HG02852 (cell line): ENCODE measurements at regions not wholly inside any gene's neighbourhood (a gene's known extent, or its start where the extent isn't known, plus 50 kb on each side); places are given as distances from the start of the nearest gene placed in this dataset.

ENCODE experiments used
- ATAC-seq: cut with Tn5 transposase; IDR thresholded peaks from one replicate; pipeline ENCODE4 v1.9.1; 2021; ENCODE audit warnings: mild to moderate bottlenecking, moderate library complexity; ENCODE audit not compliant: unreplicated experiment

- peak; percentile 60 for ATAC-seq
Measured at GRCh38 chr4:81965911-81966310, 407.9 kb downstream of the HNRNPD start.

- peak; percentile 28 for ATAC-seq
Measured at GRCh38 chr4:81965454-81965853, 408.3 kb downstream of the HNRNPD start.

DNA sequence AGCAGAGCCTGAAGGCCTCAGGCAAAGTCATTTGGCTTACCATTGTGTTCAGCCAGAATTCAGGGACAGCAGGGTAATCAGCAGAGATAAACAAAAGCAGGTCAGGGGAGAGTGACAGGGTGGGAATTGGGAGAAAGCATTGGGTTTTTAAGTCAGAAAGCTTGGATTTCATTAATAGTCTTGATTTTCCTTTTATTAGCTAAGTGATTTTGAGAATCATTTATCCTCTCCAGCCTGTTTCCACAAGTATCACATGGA is 410.1 kb downstream of the HNRNPD start:
- ATAC-seq, result no peak

DNA sequence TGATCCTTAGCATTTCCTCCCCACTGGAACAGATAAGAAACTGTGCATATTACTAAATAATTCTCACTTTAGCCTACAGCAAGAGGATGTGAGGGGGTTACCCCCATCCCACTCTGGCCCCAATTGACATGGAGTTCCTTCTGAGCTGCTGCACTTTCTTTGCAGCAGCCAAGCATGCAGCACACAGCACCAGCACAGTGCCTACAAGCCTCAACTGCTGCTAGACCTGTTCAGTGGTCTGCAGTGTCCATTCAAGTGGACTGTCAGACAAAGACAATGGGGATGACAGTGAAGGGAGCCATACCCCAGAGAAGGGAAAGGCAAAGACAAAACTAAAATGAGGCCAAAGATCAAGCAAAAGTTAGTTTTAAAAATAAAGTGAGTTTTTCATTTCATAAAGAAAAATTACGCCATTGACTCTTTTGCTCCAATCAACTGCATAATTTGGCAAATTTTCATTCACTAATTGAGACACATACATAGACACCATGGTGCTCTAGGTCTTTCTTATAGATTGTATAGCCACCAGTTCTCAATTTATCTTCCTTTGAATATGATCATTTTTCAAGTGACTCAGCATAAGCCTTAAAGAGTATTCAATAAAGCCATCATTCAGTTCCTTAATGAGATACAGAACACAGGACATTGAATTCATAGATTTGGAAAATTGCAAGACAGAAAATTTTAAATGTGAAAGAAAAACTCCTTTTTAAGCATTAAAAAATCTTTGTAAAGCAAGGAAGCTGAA is 410.6 kb downstream of the HNRNPD start:
- ATAC-seq, result no peak

GRCh38 chr4:81960961-81961360 is 412.8 kb downstream of the HNRNPD start:
- ATAC-seq, result no peak

DNA sequence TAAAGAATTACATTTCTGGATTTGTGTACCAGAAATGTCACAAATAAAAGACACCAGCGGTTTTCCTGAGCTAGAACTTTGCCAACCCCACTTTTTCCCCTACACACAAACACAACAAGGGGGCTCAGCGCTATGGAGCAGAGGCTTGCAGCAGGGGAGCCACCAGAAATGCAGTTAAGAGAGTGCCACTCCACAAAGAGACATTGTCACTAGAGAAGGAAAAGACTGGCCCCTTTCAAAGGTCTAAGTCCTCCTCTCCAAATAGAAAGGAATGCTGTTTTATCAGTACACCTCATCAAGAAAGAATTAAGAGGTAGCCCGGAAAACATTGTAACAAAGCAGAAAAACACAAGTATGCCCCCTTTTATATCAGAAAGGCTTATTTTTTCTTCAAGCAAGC is 419.5 kb downstream of the HNRNPD start:
- no peak for ATAC-seq

- no peak for ATAC-seq
Measured at GRCh38 chr4:81951891-81952455, 421.8 kb downstream of the HNRNPD start.

DNA sequence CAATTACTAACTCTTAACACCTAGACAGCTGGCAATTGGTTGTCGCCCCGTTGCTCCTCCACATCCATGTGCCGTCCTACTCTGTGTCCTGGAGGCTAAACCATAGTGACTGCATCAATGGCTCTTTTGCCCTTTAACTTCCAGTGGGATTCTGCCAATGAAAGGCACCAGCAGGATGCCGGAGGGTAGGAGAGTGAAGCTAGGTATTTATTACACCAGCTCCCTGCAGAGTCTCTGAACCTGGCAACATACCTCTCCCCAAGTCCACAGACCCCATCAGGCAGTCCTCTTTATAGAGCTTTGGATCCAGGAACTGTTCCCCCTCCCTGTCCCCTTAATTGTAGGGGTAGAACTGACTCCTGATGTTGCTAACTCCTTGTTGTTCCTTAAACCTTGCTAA is 426.8 kb downstream of the HNRNPD start:
- no peak for ATAC-seq

DNA sequence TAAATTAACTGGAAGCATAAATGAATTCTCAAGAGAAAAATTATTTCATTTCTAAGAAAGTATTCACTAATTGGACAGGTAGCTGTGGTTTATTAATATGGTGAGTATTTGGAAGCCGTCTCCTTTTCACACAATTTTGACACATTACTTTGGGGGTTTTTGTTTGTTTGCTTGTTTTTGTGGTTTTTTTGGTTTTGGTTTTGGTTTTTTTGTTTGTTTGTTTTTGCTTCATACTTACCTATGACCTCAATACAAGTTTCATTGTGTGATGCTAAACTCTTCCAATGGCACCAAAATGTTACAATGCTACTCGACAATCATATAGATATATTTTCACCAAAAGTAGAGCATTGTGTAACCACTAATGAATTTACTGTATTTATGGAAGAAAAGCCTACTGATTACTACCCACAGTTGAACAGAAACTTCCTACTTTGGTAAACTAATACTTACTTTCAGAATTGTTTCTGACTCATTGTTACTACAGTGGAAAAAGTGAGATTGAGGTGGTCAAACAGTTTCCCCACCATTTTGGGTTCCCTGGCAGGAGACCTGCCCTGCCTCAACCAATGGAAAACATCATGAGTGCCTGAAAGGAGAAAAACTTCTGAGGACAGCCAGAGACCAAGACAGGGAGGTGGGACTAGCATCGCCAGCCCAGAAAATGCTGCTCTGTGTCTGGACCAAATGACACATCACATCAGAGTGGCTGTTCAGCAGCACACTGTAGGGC is 443.1 kb downstream of the HNRNPD start:
- no peak for ATAC-seq

GRCh38 chr4:81923140-81923539 is 450.7 kb downstream of the HNRNPD start:
- ATAC-seq, result no peak

- no peak for ATAC-seq
Measured at GRCh38 chr4:81922313-81922712, 450.6 kb upstream of the RASGEF1B start.

GRCh38 chr4:81921751-81922159 is 450.0 kb upstream of the RASGEF1B start:
- no peak for ATAC-seq

DNA sequence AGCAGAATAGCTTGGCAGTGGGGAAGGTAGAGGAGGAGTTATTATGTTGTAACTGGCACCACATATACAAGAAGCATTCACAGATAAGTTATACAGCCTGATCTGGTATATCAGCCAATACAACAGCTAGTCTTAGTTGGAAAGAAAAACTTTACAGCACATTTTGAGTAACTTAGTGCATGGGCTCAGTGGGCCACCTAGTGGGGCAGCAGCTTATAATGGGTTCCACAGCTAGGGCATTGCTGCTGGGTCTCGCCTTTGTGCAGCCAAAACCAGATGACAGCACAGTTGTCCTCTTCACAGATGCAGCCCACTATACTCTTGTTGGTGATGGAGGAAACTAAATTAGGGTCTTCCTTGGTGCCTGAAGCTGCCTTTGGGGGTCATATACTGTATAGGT is 448.1 kb upstream of the RASGEF1B start:
- ATAC-seq, result no peak

DNA sequence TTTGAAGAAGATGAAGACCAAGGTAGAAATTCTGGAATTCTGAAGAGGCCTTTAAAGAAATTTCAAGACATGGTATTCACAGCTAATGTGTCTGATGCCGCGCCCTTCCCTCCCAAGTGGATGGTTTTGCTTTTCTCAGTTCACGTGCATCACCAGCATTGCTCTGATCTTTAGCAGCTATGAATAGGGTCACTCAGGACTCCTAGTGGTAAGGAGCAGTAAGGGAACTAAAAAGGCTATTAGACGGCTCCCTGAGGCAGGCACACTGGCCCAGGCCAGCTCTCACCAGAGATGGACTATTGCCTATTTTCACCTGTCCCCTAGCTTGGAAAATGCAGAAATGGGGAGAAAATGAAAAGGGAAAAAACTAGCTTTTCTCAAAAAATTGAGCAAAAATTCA is 447.5 kb upstream of the RASGEF1B start:
- ATAC-seq, result peak; percentile 70

- ATAC-seq, result no peak
Measured at GRCh38 chr4:81915430-81915829, 443.7 kb upstream of the RASGEF1B start.

DNA sequence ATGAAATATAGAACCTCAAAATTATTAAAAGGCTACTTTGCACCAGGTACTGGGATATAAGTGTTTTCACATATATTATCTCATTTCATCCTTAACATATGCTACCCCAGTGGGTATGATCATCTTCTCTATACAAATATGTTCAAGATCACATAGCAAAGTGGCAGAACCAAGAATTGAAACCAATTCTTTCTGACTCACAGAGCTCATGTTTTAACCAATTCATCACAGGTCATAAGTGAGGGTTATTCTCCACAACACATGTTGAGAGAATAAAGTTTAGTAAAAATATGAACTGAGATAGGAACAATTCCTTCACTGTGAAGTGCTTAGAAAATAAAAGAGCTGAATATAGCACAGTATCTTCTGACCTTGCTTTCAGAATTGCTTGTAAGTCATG is 442.9 kb upstream of the RASGEF1B start:
- ATAC-seq, result peak; percentile 63

GRCh38 chr4:81913427-81913879 is 441.7 kb upstream of the RASGEF1B start:
- peak; percentile 80 for ATAC-seq

- ATAC-seq, result no peak
Measured at GRCh38 chr4:81912376-81913030, 440.8 kb upstream of the RASGEF1B start.

DNA sequence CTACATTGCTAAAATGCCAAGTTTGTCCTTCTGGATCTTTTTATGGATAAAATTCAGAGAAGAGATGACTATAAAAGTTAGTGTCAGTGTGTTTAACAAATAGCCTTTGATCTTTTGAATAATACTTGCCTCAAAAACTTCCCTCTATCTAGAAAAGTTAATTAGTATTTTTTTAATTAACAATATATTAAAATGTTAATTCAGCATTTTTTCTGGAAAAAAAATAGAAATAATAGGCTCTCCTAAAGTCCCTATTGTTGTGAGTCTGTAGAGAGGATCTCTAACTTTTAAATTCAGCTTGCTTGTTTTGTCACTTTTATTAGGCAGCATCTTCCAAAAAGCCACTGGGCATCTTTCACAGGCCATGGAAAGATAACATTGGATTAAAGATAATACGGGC is 435.2 kb upstream of the RASGEF1B start:
- no peak for ATAC-seq

GRCh38 chr4:81905971-81906370 is 434.3 kb upstream of the RASGEF1B start:
- ATAC-seq, result peak; percentile 100

GRCh38 chr4:81904121-81904520 is 432.4 kb upstream of the RASGEF1B start:
- no peak for ATAC-seq

GRCh38 chr4:81903212-81903611 is 431.5 kb upstream of the RASGEF1B start:
- ATAC-seq, result no peak
